ENCODE measurements at regions not wholly inside any gene's neighbourhood (a gene's known extent, or its start where the extent isn't known, plus 50 kb on each side); places are given as distances from the start of the nearest gene placed in this dataset.
"Not testable (repeated sequence)": the region's sequence is repeated elsewhere in the genome, so short reads cannot be mapped to it uniquely, and the experiment has no call there.

DNA sequence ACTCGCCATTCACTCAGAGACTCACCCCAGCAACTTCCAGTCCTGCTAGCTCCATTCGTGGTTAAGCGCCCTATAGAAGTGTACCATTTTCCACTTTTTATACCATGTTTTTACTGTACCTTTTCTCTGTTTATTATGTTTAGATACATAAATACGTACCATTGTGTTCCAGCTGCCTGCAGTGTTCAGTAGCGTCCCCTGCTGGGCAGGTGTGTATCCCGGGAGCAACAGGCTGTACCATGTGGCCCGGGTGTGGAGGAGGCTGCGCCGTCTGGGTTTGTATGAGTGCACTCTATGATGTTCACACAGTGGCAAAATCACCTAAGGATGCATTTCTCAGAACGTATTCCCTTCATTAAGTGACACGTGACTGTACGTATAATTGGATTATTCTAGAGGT lies 351.5 kb upstream of the FRG1 start:
- H4K8ac ChIP-seq (ENCODE audit: low read depth, low read length); H3K9me3 ChIP-seq (replicated peaks in 1 of 2; ENCODE audit: control insufficient read depth in 2 of 2, insufficient read depth in 1 of 2, low read depth in 1 of 2, low read length in 2 of 2); H3K36me3 ChIP-seq (replicated peaks in 1 of 2; ENCODE audit: control insufficient read depth in 2 of 2, insufficient read depth in 2 of 2, low read length in 2 of 2); H3K4ac ChIP-seq (ENCODE audit: low read length); H3K27me3 ChIP-seq (ENCODE audit: control insufficient read depth in 3 of 3, insufficient read depth in 3 of 3, low read depth in 1 of 3, low read length in 3 of 3); H3K27ac ChIP-seq (replicated peaks; ENCODE audit: low read length); H2AK5ac ChIP-seq (ENCODE audit: low read depth, low read length); H2AFZ ChIP-seq (ENCODE audit: low read length); H3K79me1 ChIP-seq (ENCODE audit: low read depth, low read length); H2BK12ac ChIP-seq (ENCODE audit: low read length); H2BK120ac ChIP-seq (ENCODE audit: low read depth, low read length); H3K18ac ChIP-seq (ENCODE audit: low read length); H3K4me1 ChIP-seq (ENCODE audit: control insufficient read depth in 2 of 2, insufficient read depth in 1 of 2, low read depth in 1 of 2, low read length in 2 of 2); H3K4me2 ChIP-seq (ENCODE audit: insufficient read depth, low read length, poor library complexity, severe bottlenecking); H2BK15ac ChIP-seq (ENCODE audit: low read length); H2BK5ac ChIP-seq (ENCODE audit: low read length); H3K4me3 ChIP-seq (ENCODE audit: low read length in 2 of 2); H4K91ac ChIP-seq (ENCODE audit: low read depth, low read length, poor library complexity); H3K23ac ChIP-seq (ENCODE audit: low read depth, low read length, poor library complexity); H3K14ac ChIP-seq (ENCODE audit: low read length); DNase-seq (ENCODE audit: low spot score); H3K9ac ChIP-seq (ENCODE audit: low read depth, low read length, poor library complexity): not testable (repeated sequence)
- WGBS, 2 donors (ENCODE audit: extremely low coverage in 2 of 2, insufficient read length in 2 of 2, insufficient replicate concordance in 1 of 2) = no CpG with 5 or more reads among the region's 12 CpGs

DNA sequence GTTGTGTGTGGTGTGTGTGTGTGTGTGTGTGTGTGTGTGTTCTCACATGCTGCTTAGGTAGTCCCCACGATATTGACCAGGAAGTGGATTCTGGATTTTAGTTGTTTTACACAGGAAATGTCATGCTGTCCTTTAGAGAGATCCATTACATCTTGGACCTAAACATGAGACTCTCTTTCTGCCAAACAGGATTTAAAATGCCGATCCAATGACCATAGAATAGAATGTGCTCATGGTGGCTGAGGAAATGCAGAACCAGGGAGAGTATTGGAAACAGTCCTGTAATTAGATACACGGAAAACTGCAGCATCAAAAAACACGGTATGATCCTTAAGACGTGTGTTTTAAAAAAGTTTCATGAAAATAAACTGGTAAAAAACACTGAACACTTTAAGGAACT lies 347.8 kb upstream of the FRG1 start:
- H2BK120ac ChIP-seq (ENCODE audit: low read depth, low read length) = no peak overlapping the region
- no peak overlapping the region for H3K14ac ChIP-seq (ENCODE audit: low read length)
- H3K4me2 ChIP-seq (ENCODE audit: insufficient read depth, low read length, poor library complexity, severe bottlenecking) = no peak overlapping the region
- no peaks in the 10 kb centered on the region for H3K36me3 ChIP-seq (replicated peaks in 1 of 2; ENCODE audit: control insufficient read depth in 2 of 2, insufficient read depth in 2 of 2, low read length in 2 of 2)
- no peak overlapping the region for H4K91ac ChIP-seq (ENCODE audit: low read depth, low read length, poor library complexity)
- H3K9me3 ChIP-seq (replicated peaks in 1 of 2; ENCODE audit: control insufficient read depth in 2 of 2, insufficient read depth in 1 of 2, low read depth in 1 of 2, low read length in 2 of 2) = no peaks in the 10 kb centered on the region
- WGBS, 2 donors (ENCODE audit: extremely low coverage in 2 of 2, insufficient read length in 2 of 2, insufficient replicate concordance in 1 of 2) = no CpG with 5 or more reads among the region's 5 CpGs
- no peaks in the 10 kb centered on the region for H3K79me1 ChIP-seq (ENCODE audit: low read depth, low read length)
- no peak overlapping the region for H2BK12ac ChIP-seq (ENCODE audit: low read length)
- no peak overlapping the region for H3K23ac ChIP-seq (ENCODE audit: low read depth, low read length, poor library complexity)
- H3K4ac ChIP-seq (ENCODE audit: low read length) = no peak overlapping the region
- H3K18ac ChIP-seq (ENCODE audit: low read length) = no peak overlapping the region
- no peak overlapping the region for H2AFZ ChIP-seq (ENCODE audit: low read length)
- H2BK5ac ChIP-seq (ENCODE audit: low read length) = no peak overlapping the region
- H3K27me3 ChIP-seq (ENCODE audit: control insufficient read depth in 3 of 3, insufficient read depth in 3 of 3, low read depth in 1 of 3, low read length in 3 of 3) = no peaks in the 10 kb centered on the region
- no peak overlapping the region for H3K4me3 ChIP-seq (ENCODE audit: low read length in 2 of 2)
- H3K4me1 ChIP-seq (ENCODE audit: control insufficient read depth in 2 of 2, insufficient read depth in 1 of 2, low read depth in 1 of 2, low read length in 2 of 2) = peaks cover 0 to 6% of the 10 kb centered on the region in 2 donors
- DNase-seq (ENCODE audit: low spot score) = no peak
- no peak overlapping the region for H3K27ac ChIP-seq (replicated peaks; ENCODE audit: low read length)
- no peak overlapping the region for H4K8ac ChIP-seq (ENCODE audit: low read depth, low read length)
- no peak overlapping the region for H3K9ac ChIP-seq (ENCODE audit: low read depth, low read length, poor library complexity)
- no peak overlapping the region for H2AK5ac ChIP-seq (ENCODE audit: low read depth, low read length)
- no peak overlapping the region for H2BK15ac ChIP-seq (ENCODE audit: low read length)

DNA sequence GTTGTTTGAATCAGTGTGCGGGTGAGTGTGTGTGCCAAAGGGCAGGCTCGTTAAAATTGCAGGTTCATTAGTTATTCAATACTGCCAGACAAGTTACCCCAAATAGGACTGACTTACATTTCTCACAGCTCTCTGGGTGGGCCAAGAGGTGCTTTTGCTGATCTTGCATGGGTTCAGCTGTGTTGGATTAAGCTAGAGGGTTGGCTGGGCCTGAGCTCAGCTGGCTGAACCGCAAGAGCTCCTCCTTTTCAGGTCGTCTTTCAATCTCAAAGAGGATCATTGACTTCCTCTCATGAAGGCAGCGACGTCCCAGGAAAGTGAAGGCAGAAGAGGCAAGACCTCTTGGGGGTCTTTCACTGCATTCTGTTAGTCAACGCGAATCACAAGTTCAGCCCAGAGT lies 343.3 kb upstream of the FRG1 start:
- peaks cover 0 to 2% of the 10 kb centered on the region in 2 donors for H3K4me1 ChIP-seq (ENCODE audit: control insufficient read depth in 2 of 2, insufficient read depth in 1 of 2, low read depth in 1 of 2, low read length in 2 of 2)
- H3K14ac ChIP-seq (ENCODE audit: low read length) = no peak overlapping the region
- H2AK5ac ChIP-seq (ENCODE audit: low read depth, low read length) = no peak overlapping the region
- H3K18ac ChIP-seq (ENCODE audit: low read length) = no peak overlapping the region
- no peaks in the 10 kb centered on the region for H3K36me3 ChIP-seq (replicated peaks in 1 of 2; ENCODE audit: control insufficient read depth in 2 of 2, insufficient read depth in 2 of 2, low read length in 2 of 2)
- WGBS, 2 donors (ENCODE audit: extremely low coverage in 2 of 2, insufficient read length in 2 of 2, insufficient replicate concordance in 1 of 2) = no CpG with 5 or more reads among the region's 8 CpGs
- DNase-seq (ENCODE audit: low spot score) = no peak
- no peak overlapping the region for H3K4me3 ChIP-seq (ENCODE audit: low read length in 2 of 2)
- no peak overlapping the region for H3K4ac ChIP-seq (ENCODE audit: low read length)
- no peak overlapping the region for H4K91ac ChIP-seq (ENCODE audit: low read depth, low read length, poor library complexity)
- H2BK120ac ChIP-seq (ENCODE audit: low read depth, low read length) = no peak overlapping the region
- no peak overlapping the region for H4K8ac ChIP-seq (ENCODE audit: low read depth, low read length)
- H3K23ac ChIP-seq (ENCODE audit: low read depth, low read length, poor library complexity) = no peak overlapping the region
- no peak overlapping the region for H3K4me2 ChIP-seq (ENCODE audit: insufficient read depth, low read length, poor library complexity, severe bottlenecking)
- H3K9me3 ChIP-seq (replicated peaks in 1 of 2; ENCODE audit: control insufficient read depth in 2 of 2, insufficient read depth in 1 of 2, low read depth in 1 of 2, low read length in 2 of 2) = no peaks in the 10 kb centered on the region
- no peak overlapping the region for H2AFZ ChIP-seq (ENCODE audit: low read length)
- H3K27me3 ChIP-seq (ENCODE audit: control insufficient read depth in 3 of 3, insufficient read depth in 3 of 3, low read depth in 1 of 3, low read length in 3 of 3) = no peaks in the 10 kb centered on the region
- H2BK15ac ChIP-seq (ENCODE audit: low read length) = no peak overlapping the region
- no peak overlapping the region for H3K27ac ChIP-seq (replicated peaks; ENCODE audit: low read length)
- H2BK5ac ChIP-seq (ENCODE audit: low read length) = no peak overlapping the region
- no peaks in the 10 kb centered on the region for H3K79me1 ChIP-seq (ENCODE audit: low read depth, low read length)
- H2BK12ac ChIP-seq (ENCODE audit: low read length) = no peak overlapping the region
- H3K9ac ChIP-seq (ENCODE audit: low read depth, low read length, poor library complexity) = no peak overlapping the region

GRCh38 chr4:189600264-189600663 lies 340.4 kb upstream of the FRG1 start:
- H3K79me1 ChIP-seq (ENCODE audit: low read depth, low read length) = no peaks in the 10 kb centered on the region
- H2BK5ac ChIP-seq (ENCODE audit: low read length) = no peak overlapping the region
- peak overlapping the region; percentile 84 for H2BK12ac ChIP-seq (ENCODE audit: low read length)
- H3K4ac ChIP-seq (ENCODE audit: low read length) = no peak overlapping the region
- peak overlapping the region; percentile 75 for H2BK15ac ChIP-seq (ENCODE audit: low read length)
- no peak overlapping the region for H2AFZ ChIP-seq (ENCODE audit: low read length)
- H3K9me3 ChIP-seq (replicated peaks in 1 of 2; ENCODE audit: control insufficient read depth in 2 of 2, insufficient read depth in 1 of 2, low read depth in 1 of 2, low read length in 2 of 2) = no peaks in the 10 kb centered on the region
- H4K8ac ChIP-seq (ENCODE audit: low read depth, low read length) = no peak overlapping the region
- H4K91ac ChIP-seq (ENCODE audit: low read depth, low read length, poor library complexity) = peak overlapping the region; percentile 72
- WGBS, 2 donors (ENCODE audit: extremely low coverage in 2 of 2, insufficient read length in 2 of 2, insufficient replicate concordance in 1 of 2) = no CpG with 5 or more reads among the region's 6 CpGs
- H3K9ac ChIP-seq (ENCODE audit: low read depth, low read length, poor library complexity) = no peak overlapping the region
- peak overlapping the region; percentile 80 for H3K18ac ChIP-seq (ENCODE audit: low read length)
- peaks cover 0 to 2% of the 10 kb centered on the region in 2 donors for H3K4me1 ChIP-seq (ENCODE audit: control insufficient read depth in 2 of 2, insufficient read depth in 1 of 2, low read depth in 1 of 2, low read length in 2 of 2)
- no peak for DNase-seq (ENCODE audit: low spot score)
- H3K27me3 ChIP-seq (ENCODE audit: control insufficient read depth in 3 of 3, insufficient read depth in 3 of 3, low read depth in 1 of 3, low read length in 3 of 3) = no peaks in the 10 kb centered on the region
- H3K4me3 ChIP-seq (ENCODE audit: low read length in 2 of 2) = no peak overlapping the region
- no peaks in the 10 kb centered on the region for H3K36me3 ChIP-seq (replicated peaks in 1 of 2; ENCODE audit: control insufficient read depth in 2 of 2, insufficient read depth in 2 of 2, low read length in 2 of 2)
- peak overlapping the region; percentile 73 for H3K23ac ChIP-seq (ENCODE audit: low read depth, low read length, poor library complexity)
- peak overlapping the region; percentile 81 for H2AK5ac ChIP-seq (ENCODE audit: low read depth, low read length)
- H3K4me2 ChIP-seq (ENCODE audit: insufficient read depth, low read length, poor library complexity, severe bottlenecking) = no peak overlapping the region
- peak overlapping the region; percentile 38 for H3K14ac ChIP-seq (ENCODE audit: low read length)
- no peak overlapping the region for H2BK120ac ChIP-seq (ENCODE audit: low read depth, low read length)
- no peak overlapping the region for H3K27ac ChIP-seq (replicated peaks; ENCODE audit: low read length)

Data from neuronal stem cell (in vitro differentiated cells).